ENCODE measurements at regions not wholly inside any gene's neighbourhood (a gene's known extent, or its start where the extent isn't known, plus 50 kb on each side); places are given as distances from the start of the nearest gene placed in this dataset.

DNA sequence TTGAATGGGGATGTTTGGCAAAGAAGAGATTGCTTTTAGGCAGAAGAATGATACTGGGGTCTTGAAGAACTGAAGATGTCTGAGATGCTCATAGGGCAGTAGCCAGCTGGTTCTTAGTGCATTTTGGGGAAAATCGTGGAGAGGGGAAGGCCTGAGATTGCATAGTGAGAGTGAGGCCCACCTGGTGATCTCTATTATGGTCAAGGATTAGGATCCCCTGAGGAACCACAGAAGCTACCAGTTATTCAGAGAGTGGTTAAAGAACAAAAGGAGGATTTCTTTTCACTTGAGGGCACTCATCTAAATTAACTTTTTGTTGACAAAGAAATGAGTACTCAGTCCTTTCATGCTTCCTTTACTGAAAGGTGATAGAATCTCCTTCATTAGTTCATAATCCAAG lies 271.3 kb upstream of the HAND2 start:
- no peak for TF ChIP-seq BHLHE40 (IDR thresholded peaks at IDR 0.05; ENCODE audit: borderline replicate concordance)
- TF ChIP-seq LEF1 (IDR thresholded peaks at IDR 0.05; ENCODE audit: borderline replicate concordance) = no peak
- no peak for TF ChIP-seq TARDBP (IDR thresholded peaks at IDR 0.05)
- no peak for TF ChIP-seq ZNF384 (IDR thresholded peaks at IDR 0.05)
- no peak for TF ChIP-seq FOXK2 (IDR thresholded peaks at IDR 0.05)
- no peak for TF ChIP-seq FOXA1 (IDR thresholded peaks at IDR 0.05)
- no peak for TF ChIP-seq SP1 (IDR thresholded peaks at IDR 0.05)
- TF ChIP-seq FOXM1 (IDR thresholded peaks at IDR 0.05; ENCODE audit: borderline replicate concordance) = no peak

Data from HEK293T (cell line).